Limb (tissue), 2 donors: ENCODE measurements at regions not wholly inside any gene's neighbourhood (a gene's known extent, or its start where the extent isn't known, plus 50 kb on each side); places are given as distances from the start of the nearest gene placed in this dataset.

Experiments used
- DNase-seq, 2 donors: peaks; one replicate each; pipeline ENCODE4 v3.0.0-alpha.2; 2016; ENCODE audit errors: extremely low spot score in 2 of 2

GRCh38 chr3:186411994-186412393, 50.0 kb upstream of the DGKG start:
- no peak for DNase-seq
